Activated CD4-positive, alpha-beta T cell treated with anti-CD3 and anti-CD28 coated beads, Interleukin-2, amount 10 ng/mL, durations not matched to agents 7 days and 5 days (primary cell): ENCODE measurements at regions not wholly inside any gene's neighbourhood (a gene's known extent, or its start where the extent isn't known, plus 50 kb on each side); places are given as distances from the start of the nearest gene placed in this dataset.
"Not testable (repeated sequence)": the region's sequence is repeated elsewhere in the genome, so short reads cannot be mapped to it uniquely, and the experiment has no call there.

Source experiments
- CTCF ChIA-PET: fragments of 350-600 bp; sonication (Branson Sonifier 250); formaldehyde crosslinking; loops from one replicate; lab custom pipeline; 2021; ENCODE audit warnings: antibody characterized with exemption; lab: Charles Lee
- POLR2A ChIA-PET: fragments of 350-600 bp; sonication (Branson Sonifier 250); formaldehyde crosslinking; loops from one replicate; lab custom pipeline; 2021; ENCODE audit warnings: antibody characterized with exemption; lab: Charles Lee
- DNase-seq: peaks from one replicate; pipeline ENCODE4 v3.0.0-alpha.2; 2020
- H3K27ac Mint-ChIP-seq: one replicate; pipeline ENCODE4 v1.8.0; 2021; ENCODE audit warnings: mild to moderate bottlenecking, moderate library complexity, mixed read lengths
- H3K27me3 Mint-ChIP-seq: one replicate; pipeline ENCODE4 v1.8.0; 2021; ENCODE audit warnings: mixed read lengths
- H3K36me3 Mint-ChIP-seq: one replicate; pipeline ENCODE4 v1.8.0; 2021; ENCODE audit warnings: low read depth, mixed read lengths
- H3K4me1 Mint-ChIP-seq: one replicate; pipeline ENCODE4 v1.8.0; 2021; ENCODE audit warnings: mixed read lengths
- H3K4me3 Mint-ChIP-seq: one replicate; pipeline ENCODE4 v1.8.0; 2021; ENCODE audit warnings: mild to moderate bottlenecking, moderate library complexity, mixed read lengths
- H3K9me3 Mint-ChIP-seq: one replicate; pipeline ENCODE4 v1.8.0; 2021; ENCODE audit warnings: mixed read lengths

GRCh38 chr2:198861080-198861479 lies 596.7 kb downstream of the SATB2 start:
- POLR2A ChIA-PET, result no interaction called here

GRCh38 chr2:198857246-198857645 lies 600.5 kb downstream of the SATB2 start:
- Mint-ChIP-seq H3K27me3 (no peaks in the 10 kb centered on the region), H3K27ac (no peak overlapping the region), H3K9me3 (peaks cover 4% of the 10 kb centered on the region), H3K4me3 (no peak overlapping the region), H3K4me1 (no peaks in the 10 kb centered on the region), H3K36me3 (no peaks in the 10 kb centered on the region)
- ChIA-PET CTCF (no interaction called here), POLR2A (no interaction called here)
- DNase-seq, result no peak

More at GRCh38 chr2:198861080-198861479, 596.7 kb downstream of the SATB2 start:
- CTCF ChIA-PET, result no interaction called here
- H3K9me3 Mint-ChIP-seq, result peaks cover 4% of the 10 kb centered on the region
- H3K4me1 Mint-ChIP-seq, result no peaks in the 10 kb centered on the region
- no peaks in the 10 kb centered on the region for H3K27me3 Mint-ChIP-seq
- no peak overlapping the region for H3K27ac Mint-ChIP-seq
- no peaks in the 10 kb centered on the region for H3K36me3 Mint-ChIP-seq
- no peak for DNase-seq
- no peak overlapping the region for H3K4me3 Mint-ChIP-seq

GRCh38 chr2:198855746-198856145 lies 602.0 kb downstream of the SATB2 start:
- H3K27me3 Mint-ChIP-seq, H3K4me1 Mint-ChIP-seq, H3K4me3 Mint-ChIP-seq, POLR2A ChIA-PET, H3K9me3 Mint-ChIP-seq, DNase-seq, H3K27ac Mint-ChIP-seq, H3K36me3 Mint-ChIP-seq, CTCF ChIA-PET: not testable (repeated sequence)

GRCh38 chr2:198852248-198852647 lies 605.5 kb downstream of the SATB2 start:
- CTCF ChIA-PET, result no interaction called here
- Mint-ChIP-seq H3K27ac (no peak overlapping the region), H3K9me3 (no peaks in the 10 kb centered on the region), H3K4me1 (no peaks in the 10 kb centered on the region), H3K4me3 (no peak overlapping the region), H3K36me3 (no peaks in the 10 kb centered on the region), H3K27me3 (no peaks in the 10 kb centered on the region)
- POLR2A ChIA-PET, result no interaction called here
- no peak for DNase-seq

- Mint-ChIP-seq H3K36me3 (no peaks in the 10 kb centered on the region), H3K4me3 (no peak overlapping the region), H3K9me3 (peaks cover 2% of the 10 kb centered on the region), H3K27ac (no peak overlapping the region), H3K27me3 (no peaks in the 10 kb centered on the region), H3K4me1 (no peaks in the 10 kb centered on the region)
- ChIA-PET CTCF (no interaction called here), POLR2A (no interaction called here)
- no peak for DNase-seq
These were observed 632.2 kb downstream of the SATB2 start for GRCh38 chr2:198825534-198825933.

GRCh38 chr2:198817536-198817935 lies 640.2 kb downstream of the SATB2 start:
- no peaks in the 10 kb centered on the region for H3K36me3 Mint-ChIP-seq
- no peak overlapping the region for H3K27ac Mint-ChIP-seq
- POLR2A ChIA-PET, result no interaction called here
- no peak overlapping the region for H3K4me3 Mint-ChIP-seq
- H3K4me1 Mint-ChIP-seq, result no peaks in the 10 kb centered on the region
- CTCF ChIA-PET, result no interaction called here
- no peak for DNase-seq
- H3K9me3 Mint-ChIP-seq, result no peaks in the 10 kb centered on the region
- no peaks in the 10 kb centered on the region for H3K27me3 Mint-ChIP-seq

GRCh38 chr2:198815626-198816025 lies 642.1 kb downstream of the SATB2 start:
- POLR2A ChIA-PET, result no interaction called here
- Mint-ChIP-seq H3K27ac (no peak overlapping the region), H3K4me3 (no peak overlapping the region), H3K4me1 (no peaks in the 10 kb centered on the region), H3K27me3 (no peaks in the 10 kb centered on the region), H3K9me3 (no peaks in the 10 kb centered on the region), H3K36me3 (no peaks in the 10 kb centered on the region)
- CTCF ChIA-PET, result no interaction called here
- DNase-seq, result no peak

- Mint-ChIP-seq H3K27ac (no peak overlapping the region), H3K36me3 (no peaks in the 10 kb centered on the region), H3K9me3 (no peaks in the 10 kb centered on the region), H3K27me3 (no peaks in the 10 kb centered on the region), H3K4me3 (no peak overlapping the region), H3K4me1 (no peaks in the 10 kb centered on the region)
- POLR2A ChIA-PET, result no interaction called here
- no peak for DNase-seq
- CTCF ChIA-PET, result no interaction called here
These were observed 646.5 kb downstream of the SATB2 start for GRCh38 chr2:198811198-198811597.

GRCh38 chr2:198809976-198810375 lies 647.8 kb downstream of the SATB2 start:
- Mint-ChIP-seq H3K4me3 (no peak overlapping the region), H3K27ac (no peak overlapping the region), H3K9me3 (no peaks in the 10 kb centered on the region), H3K36me3 (no peaks in the 10 kb centered on the region), H3K27me3 (no peaks in the 10 kb centered on the region), H3K4me1 (no peaks in the 10 kb centered on the region)
- POLR2A ChIA-PET, result no interaction called here
- no peak for DNase-seq
- CTCF ChIA-PET, result no interaction called here

- no peak for DNase-seq
- no peaks in the 10 kb centered on the region for H3K36me3 Mint-ChIP-seq
- no peaks in the 10 kb centered on the region for H3K4me1 Mint-ChIP-seq
- no peaks in the 10 kb centered on the region for H3K27me3 Mint-ChIP-seq
- H3K4me3 Mint-ChIP-seq, result no peak overlapping the region
- H3K27ac Mint-ChIP-seq, result no peak overlapping the region
- ChIA-PET POLR2A (no interaction called here), CTCF (no interaction called here)
- no peaks in the 10 kb centered on the region for H3K9me3 Mint-ChIP-seq
These were observed 650.6 kb downstream of the SATB2 start for GRCh38 chr2:198807131-198807530.

GRCh38 chr2:198795419-198795818 lies 662.3 kb downstream of the SATB2 start:
- POLR2A ChIA-PET, result no interaction called here
- Mint-ChIP-seq H3K27me3 (no peaks in the 10 kb centered on the region), H3K9me3 (no peaks in the 10 kb centered on the region), H3K36me3 (no peaks in the 10 kb centered on the region), H3K4me1 (no peaks in the 10 kb centered on the region), H3K4me3 (no peak overlapping the region), H3K27ac (no peak overlapping the region)
- CTCF ChIA-PET, result interaction anchor here (0.6 kb wide), 1 partner anchor 13 kb away, joined by 3 read pairs; no protein-coding TSS in a partner anchor
- DNase-seq, result no peak

- POLR2A ChIA-PET, result no interaction called here
- Mint-ChIP-seq H3K4me1 (no peaks in the 10 kb centered on the region), H3K27me3 (no peaks in the 10 kb centered on the region), H3K36me3 (no peaks in the 10 kb centered on the region), H3K9me3 (no peaks in the 10 kb centered on the region), H3K4me3 (no peak overlapping the region), H3K27ac (no peak overlapping the region)
- CTCF ChIA-PET, result no interaction called here
- no peak for DNase-seq
These were observed 666.1 kb downstream of the SATB2 start for GRCh38 chr2:198791623-198792022.

- H3K27ac Mint-ChIP-seq, result no peak overlapping the region
- H3K27me3 Mint-ChIP-seq, result no peaks in the 10 kb centered on the region
- H3K4me3 Mint-ChIP-seq, result no peak overlapping the region
- H3K36me3 Mint-ChIP-seq, result no peaks in the 10 kb centered on the region
- H3K4me1 Mint-ChIP-seq, result no peaks in the 10 kb centered on the region
- POLR2A ChIA-PET, result no interaction called here
- CTCF ChIA-PET, result interaction anchor here (0.6 to 1.5 kb wide), 2 partner anchors 12 to 280 kb away, joined by 3 read pairs; no protein-coding TSS in a partner anchor
- no peak for DNase-seq
- peaks cover 2% of the 10 kb centered on the region for H3K9me3 Mint-ChIP-seq
These were observed 669.1 kb downstream of the SATB2 start for GRCh38 chr2:198788676-198789075.

GRCh38 chr2:198782734-198783133 lies 675.0 kb downstream of the SATB2 start:
- Mint-ChIP-seq H3K9me3 (peaks cover 2% of the 10 kb centered on the region), H3K27ac (no peak overlapping the region), H3K4me1 (no peaks in the 10 kb centered on the region), H3K27me3 (no peaks in the 10 kb centered on the region), H3K4me3 (no peak overlapping the region), H3K36me3 (no peaks in the 10 kb centered on the region)
- ChIA-PET CTCF (interaction anchor here (0.5 kb wide), 1 partner anchor 265 kb away, joined by 3 read pairs; no protein-coding TSS in a partner anchor), POLR2A (no interaction called here)
- no peak for DNase-seq
